HG02798 (cell line): ENCODE measurements at regions not wholly inside any gene's neighbourhood (a gene's known extent, or its start where the extent isn't known, plus 50 kb on each side); places are given as distances from the start of the nearest gene placed in this dataset.

Experiments
- ATAC-seq: cut with Tn5 transposase; IDR thresholded peaks from one replicate; pipeline ENCODE4 v1.9.1; 2021; ENCODE audit warnings: mild to moderate bottlenecking; ENCODE audit not compliant: unreplicated experiment, poor library complexity

- no peak for ATAC-seq
These were observed 52.8 kb upstream of the SV2C start for GRCh38 chr5:76030343-76030742.

- ATAC-seq, result no peak
These were observed 53.4 kb upstream of the SV2C start for GRCh38 chr5:76029739-76030138.

GRCh38 chr5:76025790-76026189 is 57.4 kb upstream of the SV2C start:
- no peak for ATAC-seq

- ATAC-seq, result no peak
These were observed 58.1 kb upstream of the SV2C start for GRCh38 chr5:76025069-76025468.

GRCh38 chr5:76022611-76023010 is 60.6 kb upstream of the SV2C start:
- no peak for ATAC-seq

GRCh38 chr5:76021936-76022584 is 61.1 kb upstream of the SV2C start:
- no peak for ATAC-seq

- no peak for ATAC-seq
These were observed 66.9 kb upstream of the SV2C start for GRCh38 chr5:76016258-76016657.

- ATAC-seq, result no peak
These were observed 69.2 kb upstream of the SV2C start for GRCh38 chr5:76014005-76014404.

GRCh38 chr5:76007904-76008303 is 75.3 kb upstream of the SV2C start:
- no peak for ATAC-seq

- no peak for ATAC-seq
These were observed 82.6 kb upstream of the SV2C start for GRCh38 chr5:76000582-76000981.

- no peak for ATAC-seq
These were observed 89.3 kb upstream of the SV2C start for GRCh38 chr5:75993643-75994520.

GRCh38 chr5:75993183-75993582 is 90.0 kb upstream of the SV2C start:
- ATAC-seq, result no peak

GRCh38 chr5:75992753-75993152 is 90.4 kb upstream of the SV2C start:
- ATAC-seq, result no peak

GRCh38 chr5:75985077-75985476 is 98.1 kb upstream of the SV2C start:
- no peak for ATAC-seq

GRCh38 chr5:75975496-75975895 is 107.7 kb upstream of the SV2C start:
- ATAC-seq, result no peak

- no peak for ATAC-seq
These were observed 117.9 kb upstream of the SV2C start for GRCh38 chr5:75965292-75965691.

GRCh38 chr5:75964008-75964407 is 119.2 kb upstream of the SV2C start:
- ATAC-seq, result peak; percentile 69

- ATAC-seq, result no peak
These were observed 119.6 kb upstream of the SV2C start for GRCh38 chr5:75963554-75963953.

- no peak for ATAC-seq
These were observed 121.4 kb upstream of the SV2C start for GRCh38 chr5:75961818-75962217.

GRCh38 chr5:75960129-75960528 is 123.1 kb upstream of the SV2C start:
- ATAC-seq, result no peak

- ATAC-seq, result no peak
These were observed 130.2 kb upstream of the SV2C start for GRCh38 chr5:75952963-75953362.

GRCh38 chr5:75952291-75952690 is 130.9 kb upstream of the SV2C start:
- no peak for ATAC-seq
